ENCODE measurements at regions not wholly inside any gene's neighbourhood (a gene's known extent, or its start where the extent isn't known, plus 50 kb on each side); places are given as distances from the start of the nearest gene placed in this dataset.

DNA sequence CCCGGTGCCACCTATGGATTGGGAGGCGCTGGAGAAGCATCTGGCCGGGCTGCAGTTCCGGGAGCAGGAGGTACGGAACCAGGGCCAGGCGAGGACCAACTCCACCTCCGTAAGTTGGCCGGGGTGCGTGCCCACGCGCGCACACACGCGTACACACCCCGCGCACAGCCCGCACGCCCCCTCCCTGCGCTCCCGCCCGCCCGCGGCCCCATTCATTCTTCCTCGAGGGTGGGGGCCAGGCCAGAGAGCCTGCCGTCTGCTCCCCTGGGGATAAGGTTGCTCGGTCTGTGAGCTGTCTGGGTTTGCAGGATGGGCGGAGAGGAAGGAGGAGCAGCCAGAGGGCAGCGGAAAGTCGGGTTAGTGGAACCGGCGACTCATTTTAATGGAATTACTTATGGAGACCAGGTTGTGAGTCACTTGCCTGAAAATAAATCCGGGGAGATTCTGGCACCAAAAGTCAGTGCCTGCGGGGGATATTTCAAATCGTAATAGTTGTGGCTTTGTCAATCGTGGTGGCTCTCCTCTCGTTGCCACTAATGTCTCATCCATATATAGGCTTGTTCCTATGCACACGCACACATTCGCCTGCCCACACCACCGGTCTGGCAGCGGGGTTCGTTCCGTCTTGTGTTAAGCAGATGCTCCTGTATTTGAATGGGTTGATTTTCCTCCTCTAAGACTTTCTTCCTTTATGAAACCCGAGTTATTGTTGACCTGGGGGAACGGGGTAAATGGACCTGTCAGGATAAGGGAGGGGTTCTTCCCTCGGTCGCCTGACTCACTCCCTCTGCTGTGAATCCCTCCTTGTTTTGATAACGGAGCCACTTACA, 223.4 kb upstream of the IL12A start:
- H3K9me3 ChIP-seq (ENCODE audit: low read depth, low read length), result no peaks in the 10 kb centered on the region
- peaks cover 38% of the 10 kb centered on the region for H3K27me3 ChIP-seq (ENCODE audit: insufficient read depth, low read length)
- H3K4me1 ChIP-seq (ENCODE audit: insufficient read depth, low read length), result peaks cover 24% of the 10 kb centered on the region
- H3K4me3 ChIP-seq (ENCODE audit: low read length), result peak overlapping the region; percentile 10

GRCh38 chr3:159765860-159766294, 222.8 kb upstream of the IL12A start:
- peaks cover 38% of the 10 kb centered on the region for H3K27me3 ChIP-seq (ENCODE audit: insufficient read depth, low read length)
- no peak overlapping the region for H3K4me3 ChIP-seq (ENCODE audit: low read length)
- peaks cover 24% of the 10 kb centered on the region for H3K4me1 ChIP-seq (ENCODE audit: insufficient read depth, low read length)
- H3K9me3 ChIP-seq (ENCODE audit: low read depth, low read length), result no peaks in the 10 kb centered on the region

GRCh38 chr3:159766563-159767185, 222.0 kb upstream of the IL12A start:
- H3K9me3 ChIP-seq (ENCODE audit: low read depth, low read length), result no peaks in the 10 kb centered on the region

GRCh38 chr3:159770998-159771397, 217.6 kb upstream of the IL12A start:
- no peak overlapping the region for H3K4me3 ChIP-seq (ENCODE audit: low read length)
- no peaks in the 10 kb centered on the region for H3K9me3 ChIP-seq (ENCODE audit: low read depth, low read length)
- peaks cover 13% of the 10 kb centered on the region for H3K27me3 ChIP-seq (ENCODE audit: insufficient read depth, low read length)
- no peaks in the 10 kb centered on the region for H3K4me1 ChIP-seq (ENCODE audit: insufficient read depth, low read length)

More at GRCh38 chr3:159766563-159767185, 222.0 kb upstream of the IL12A start:
- Histone ChIP-seq H3K4me3 (ENCODE audit: low read length) (no peak overlapping the region), H3K27me3 (ENCODE audit: insufficient read depth, low read length) (peaks cover 38% of the 10 kb centered on the region), H3K4me1 (ENCODE audit: insufficient read depth, low read length) (peaks cover 24% of the 10 kb centered on the region)

GRCh38 chr3:159771865-159772611, 216.6 kb upstream of the IL12A start:
- no peak overlapping the region for H3K4me3 ChIP-seq (ENCODE audit: low read length)
- no peaks in the 10 kb centered on the region for H3K4me1 ChIP-seq (ENCODE audit: insufficient read depth, low read length)
- peaks cover 3% of the 10 kb centered on the region for H3K27me3 ChIP-seq (ENCODE audit: insufficient read depth, low read length)
- no peaks in the 10 kb centered on the region for H3K9me3 ChIP-seq (ENCODE audit: low read depth, low read length)

DNA sequence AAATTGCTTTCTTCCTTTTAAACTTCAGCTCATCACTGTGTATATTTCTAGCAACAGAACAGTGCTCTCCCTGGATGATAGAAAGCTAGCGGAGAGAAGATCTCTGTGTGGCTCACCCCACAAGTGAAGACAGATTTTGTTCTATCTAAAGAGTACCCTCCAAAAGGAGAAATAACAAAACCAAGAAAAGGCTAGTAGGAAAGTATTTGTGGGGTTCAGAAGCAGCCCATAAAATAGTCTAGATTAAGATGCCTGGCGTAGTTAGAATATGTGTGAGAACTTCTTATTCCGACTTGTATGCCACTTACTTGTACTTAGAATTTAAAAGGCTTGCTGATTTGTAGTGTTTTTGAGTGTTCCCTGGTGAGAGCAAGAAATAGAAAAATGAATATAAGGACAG, 214.9 kb upstream of the IL12A start:
- H3K9me3 ChIP-seq (ENCODE audit: low read depth, low read length), result no peaks in the 10 kb centered on the region
- no peaks in the 10 kb centered on the region for H3K27me3 ChIP-seq (ENCODE audit: insufficient read depth, low read length)
- no peaks in the 10 kb centered on the region for H3K4me1 ChIP-seq (ENCODE audit: insufficient read depth, low read length)
- no peak overlapping the region for H3K4me3 ChIP-seq (ENCODE audit: low read length)

GRCh38 chr3:159775372-159775961, 213.2 kb upstream of the IL12A start:
- Histone ChIP-seq H3K9me3 (ENCODE audit: low read depth, low read length) (no peaks in the 10 kb centered on the region), H3K27me3 (ENCODE audit: insufficient read depth, low read length) (no peaks in the 10 kb centered on the region), H3K4me3 (ENCODE audit: low read length) (no peak overlapping the region), H3K4me1 (ENCODE audit: insufficient read depth, low read length) (no peaks in the 10 kb centered on the region)

GRCh38 chr3:159776779-159777178, 211.9 kb upstream of the IL12A start:
- Histone ChIP-seq H3K4me1 (ENCODE audit: insufficient read depth, low read length) (no peaks in the 10 kb centered on the region), H3K27me3 (ENCODE audit: insufficient read depth, low read length) (no peaks in the 10 kb centered on the region), H3K9me3 (ENCODE audit: low read depth, low read length) (no peaks in the 10 kb centered on the region), H3K4me3 (ENCODE audit: low read length) (no peak overlapping the region)

DNA sequence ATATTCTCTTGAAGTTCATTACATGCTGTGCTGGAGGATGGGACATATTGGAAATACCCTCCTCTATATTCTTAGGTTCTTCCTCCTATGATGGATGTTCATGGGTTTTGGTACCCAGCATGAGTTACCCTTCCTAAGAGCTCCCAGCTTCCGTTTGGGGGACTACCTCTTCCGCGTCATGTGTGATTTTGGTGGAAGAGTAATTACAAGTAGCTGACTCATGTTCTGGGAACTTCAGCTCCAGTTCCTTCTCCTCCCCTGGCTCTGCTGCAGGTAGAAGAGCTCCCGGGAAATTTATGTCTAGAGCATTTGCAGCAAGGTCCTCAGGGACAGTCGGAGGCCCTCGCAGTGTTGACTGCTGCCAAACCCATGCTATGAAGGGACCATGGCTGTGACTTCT, 208.8 kb upstream of the IL12A start:
- no peaks in the 10 kb centered on the region for H3K9me3 ChIP-seq (ENCODE audit: low read depth, low read length)
- H3K4me3 ChIP-seq (ENCODE audit: low read length), result no peak overlapping the region
- H3K27me3 ChIP-seq (ENCODE audit: insufficient read depth, low read length), result no peaks in the 10 kb centered on the region
- no peaks in the 10 kb centered on the region for H3K4me1 ChIP-seq (ENCODE audit: insufficient read depth, low read length)

GRCh38 chr3:159781867-159782266, 206.8 kb upstream of the IL12A start:
- Histone ChIP-seq H3K9me3 (ENCODE audit: low read depth, low read length) (no peaks in the 10 kb centered on the region), H3K27me3 (ENCODE audit: insufficient read depth, low read length) (no peaks in the 10 kb centered on the region), H3K4me3 (ENCODE audit: low read length) (no peak overlapping the region), H3K4me1 (ENCODE audit: insufficient read depth, low read length) (no peaks in the 10 kb centered on the region)

GRCh38 chr3:159782724-159783421, 205.8 kb upstream of the IL12A start:
- no peaks in the 10 kb centered on the region for H3K9me3 ChIP-seq (ENCODE audit: low read depth, low read length)
- no peaks in the 10 kb centered on the region for H3K4me1 ChIP-seq (ENCODE audit: insufficient read depth, low read length)

GRCh38 chr3:159783780-159784742, 204.6 kb upstream of the IL12A start:
- Histone ChIP-seq H3K9me3 (ENCODE audit: low read depth, low read length) (no peaks in the 10 kb centered on the region), H3K4me1 (ENCODE audit: insufficient read depth, low read length) (no peaks in the 10 kb centered on the region), H3K4me3 (ENCODE audit: low read length) (no peak overlapping the region), H3K27me3 (ENCODE audit: insufficient read depth, low read length) (no peaks in the 10 kb centered on the region)

More at GRCh38 chr3:159782724-159783421, 205.8 kb upstream of the IL12A start:
- Histone ChIP-seq H3K27me3 (ENCODE audit: insufficient read depth, low read length) (no peaks in the 10 kb centered on the region), H3K4me3 (ENCODE audit: low read length) (no peak overlapping the region)

DNA sequence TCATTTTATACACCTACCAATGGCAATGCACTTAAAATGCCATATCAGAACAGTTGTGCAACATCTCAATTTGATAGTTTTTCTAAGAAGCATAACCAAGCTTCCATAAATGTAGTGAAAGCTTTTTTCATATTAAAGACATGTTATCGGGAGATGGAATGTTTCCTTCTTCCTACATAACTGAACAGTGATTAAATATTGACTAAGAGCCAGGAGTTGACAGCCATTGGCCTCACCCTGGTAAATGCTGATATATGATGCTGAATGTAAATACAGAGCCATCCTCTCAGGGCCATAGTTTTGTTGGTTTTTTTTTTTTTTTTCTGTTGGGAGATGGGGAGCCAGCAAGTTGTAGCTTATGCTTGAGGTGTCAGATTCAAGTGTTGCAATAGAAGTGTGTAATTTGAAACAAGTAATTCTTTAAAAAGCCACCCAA, 203.3 kb upstream of the IL12A start:
- H3K4me1 ChIP-seq (ENCODE audit: insufficient read depth, low read length), result no peaks in the 10 kb centered on the region
- H3K27me3 ChIP-seq (ENCODE audit: insufficient read depth, low read length), result no peaks in the 10 kb centered on the region
- no peak overlapping the region for H3K4me3 ChIP-seq (ENCODE audit: low read length)
- H3K9me3 ChIP-seq (ENCODE audit: low read depth, low read length), result no peaks in the 10 kb centered on the region
